ENCODE measurements at regions not wholly inside any gene's neighbourhood (a gene's known extent, or its start where the extent isn't known, plus 50 kb on each side); places are given as distances from the start of the nearest gene placed in this dataset.

GRCh38 chr6:126747728-126748540, 370.5 kb upstream of the RSPO3 start:
- peak; percentile 68 for DNase-seq (ENCODE audit: low read depth)

DNA sequence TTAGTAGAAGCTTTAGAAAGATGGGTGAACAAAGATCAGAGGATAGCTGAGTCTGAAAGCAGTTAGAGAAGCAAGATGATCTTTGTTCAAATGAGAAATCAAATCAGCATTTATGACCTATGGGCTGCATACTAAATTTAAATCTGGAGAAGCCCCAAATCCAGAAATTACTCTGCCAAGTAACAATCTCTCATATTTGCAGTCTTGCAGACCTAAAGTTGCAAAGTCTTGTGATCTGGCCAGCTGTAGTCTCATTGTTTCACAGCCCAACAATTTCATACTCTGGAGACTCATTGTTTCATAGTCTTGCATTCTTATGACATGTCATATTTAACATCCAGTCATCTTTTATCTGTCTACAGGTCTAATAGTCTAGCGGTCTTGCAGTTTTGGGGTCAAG, 364.9 kb upstream of the RSPO3 start:
- DNase-seq (ENCODE audit: low read depth) = peak; percentile 28

GRCh38 chr6:126761854-126762253, 356.6 kb upstream of the RSPO3 start:
- no peak for DNase-seq (ENCODE audit: low read depth)

GRCh38 chr6:126764104-126764503, 354.4 kb upstream of the RSPO3 start:
- DNase-seq (ENCODE audit: low read depth) = no peak

GRCh38 chr6:126764671-126765070, 353.8 kb upstream of the RSPO3 start:
- no peak for DNase-seq (ENCODE audit: low read depth)

GRCh38 chr6:126766820-126767219, 351.7 kb upstream of the RSPO3 start:
- DNase-seq (ENCODE audit: low read depth) = no peak

- DNase-seq (ENCODE audit: low read depth) = no peak
Measured at GRCh38 chr6:126767711-126768110, 350.8 kb upstream of the RSPO3 start.

DNA sequence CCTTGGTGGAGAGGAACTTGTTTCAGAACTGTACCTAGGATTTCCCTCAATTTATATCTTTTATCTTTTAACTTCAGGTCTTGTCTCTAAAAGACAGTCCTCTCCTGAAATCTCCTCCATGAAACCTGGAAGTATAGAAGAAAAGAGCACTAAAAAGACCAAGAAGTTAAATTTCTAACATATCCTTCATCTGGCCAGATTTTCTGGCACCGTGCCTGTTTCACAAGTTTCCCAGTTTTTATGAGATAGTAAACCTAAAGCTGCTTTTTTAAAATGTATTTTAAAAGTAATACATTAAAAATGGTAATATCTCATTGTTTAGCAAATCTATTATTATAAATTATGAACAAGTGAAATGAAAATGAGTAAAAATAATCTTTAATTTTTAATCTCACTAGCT, 348.3 kb upstream of the RSPO3 start:
- DNase-seq (ENCODE audit: low read depth) = no peak

DNA sequence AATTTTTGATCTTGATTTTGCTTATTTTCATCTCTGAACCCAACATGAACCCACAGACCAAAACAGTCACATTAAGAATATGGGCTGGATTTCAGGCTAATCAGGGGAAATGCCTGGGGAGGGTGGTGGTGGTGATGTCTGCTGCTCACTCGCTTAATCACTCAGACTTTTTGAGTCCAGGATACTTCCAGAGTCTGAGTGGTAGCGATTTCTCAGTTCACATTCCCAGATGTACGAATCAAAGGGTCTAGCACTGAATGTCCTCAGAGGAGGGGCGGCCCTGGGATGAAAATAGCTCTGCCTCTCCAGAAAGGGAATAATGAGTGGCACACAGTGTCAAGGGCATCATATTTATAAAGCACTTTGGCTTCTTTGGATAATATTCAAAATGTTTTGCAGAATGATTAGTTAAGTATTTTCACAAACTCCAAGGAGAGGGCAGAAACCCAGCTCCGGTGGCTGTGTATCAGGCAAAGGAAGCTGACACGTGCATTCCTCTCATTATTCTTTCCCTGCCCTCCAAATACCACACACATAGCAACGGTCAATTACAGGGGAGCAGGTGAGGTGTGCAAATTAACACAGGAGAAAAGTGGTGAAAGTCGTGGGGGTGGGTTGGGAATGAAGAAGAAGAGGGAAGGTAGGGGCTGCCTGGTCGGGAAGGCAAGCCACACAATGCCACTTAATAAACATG, 345.2 kb upstream of the RSPO3 start:
- no peak for DNase-seq (ENCODE audit: low read depth)

DNA sequence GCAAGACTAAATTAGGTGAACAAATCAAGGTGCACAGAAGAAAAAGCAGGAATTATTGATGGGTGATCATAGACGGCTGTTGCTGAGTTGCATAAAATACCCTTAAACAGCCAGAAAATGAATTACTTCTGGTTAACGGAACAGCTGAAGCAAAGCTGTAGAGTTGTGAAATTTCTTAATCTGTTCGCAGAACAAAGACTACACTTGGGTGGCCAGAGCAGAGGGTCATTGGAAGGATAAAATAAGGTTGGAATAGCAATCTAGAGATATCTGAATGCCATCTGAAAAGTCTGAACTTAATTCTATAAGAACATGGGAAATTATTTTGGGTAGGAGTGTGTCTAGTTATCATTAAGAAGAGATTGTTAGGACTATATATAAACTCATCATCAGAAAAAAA, 339.1 kb upstream of the RSPO3 start:
- DNase-seq (ENCODE audit: low read depth) = no peak

DNA sequence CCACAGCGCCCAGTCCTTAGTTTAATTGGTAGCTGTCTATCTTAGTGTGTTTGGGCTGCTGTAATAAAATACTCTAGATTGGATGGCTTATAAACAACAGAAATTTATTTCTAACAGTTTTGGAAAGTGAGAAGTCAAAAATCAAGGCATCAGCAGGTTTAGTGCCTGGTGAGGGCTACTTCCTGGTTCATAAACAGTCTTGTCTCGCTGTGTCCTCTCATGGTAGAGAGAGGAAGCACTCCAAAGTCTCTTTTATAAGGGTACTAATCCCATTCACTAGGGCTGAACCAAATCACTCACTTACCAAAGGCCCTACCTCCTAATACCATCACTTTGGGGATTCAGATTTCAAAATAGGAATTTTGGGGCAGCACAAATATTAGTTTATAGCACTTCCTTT, 336.9 kb upstream of the RSPO3 start:
- no peak for DNase-seq (ENCODE audit: low read depth)

- no peak for DNase-seq (ENCODE audit: low read depth)
Measured at GRCh38 chr6:126784161-126784790, 334.2 kb upstream of the RSPO3 start.

DNA sequence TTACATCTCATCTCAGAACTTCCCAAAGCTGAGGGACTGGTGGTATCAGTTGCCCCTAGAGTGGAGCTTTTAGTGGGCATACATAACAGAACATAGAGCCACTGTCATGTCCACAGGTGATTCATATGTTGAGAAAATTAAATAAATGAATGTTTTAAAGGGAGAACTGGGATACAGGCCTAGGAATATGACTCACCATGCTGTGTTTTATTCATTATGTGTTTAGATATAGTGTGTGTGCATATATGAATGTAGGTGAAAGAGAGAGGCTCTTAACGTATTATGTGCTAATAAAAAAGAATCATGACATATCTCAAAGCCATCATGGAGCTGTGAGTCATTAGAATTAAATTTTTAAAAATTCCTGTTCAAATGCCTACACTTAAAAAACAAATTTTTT, 332.2 kb upstream of the RSPO3 start:
- no peak for DNase-seq (ENCODE audit: low read depth)

GRCh38 chr6:126787635-126788034, 330.8 kb upstream of the RSPO3 start:
- DNase-seq (ENCODE audit: low read depth) = no peak

GRCh38 chr6:126788861-126789365, 329.6 kb upstream of the RSPO3 start:
- DNase-seq (ENCODE audit: low read depth) = no peak

- DNase-seq (ENCODE audit: low read depth) = no peak
Measured at GRCh38 chr6:126792340-126793085, 326.0 kb upstream of the RSPO3 start.

- no peak for DNase-seq (ENCODE audit: low read depth)
Measured at GRCh38 chr6:126795161-126795560, 323.3 kb upstream of the RSPO3 start.

DNA sequence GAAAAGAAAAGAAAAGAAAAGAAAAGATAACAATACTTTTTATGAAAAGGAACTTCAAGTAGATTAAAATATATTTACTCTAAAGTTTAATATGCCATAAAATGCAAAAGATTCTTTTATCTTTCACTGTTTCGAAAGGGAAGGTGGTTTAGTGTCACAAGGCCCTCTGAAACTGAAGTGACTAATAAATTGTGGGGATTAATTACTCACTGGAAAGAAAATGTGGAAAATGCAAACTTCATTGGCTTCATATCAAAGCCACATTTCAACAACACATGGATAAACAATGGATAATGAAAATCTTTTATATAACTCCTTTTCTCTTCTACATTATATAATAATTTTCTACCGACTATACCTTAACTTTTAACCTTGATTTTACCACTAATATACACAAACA, 320.5 kb upstream of the RSPO3 start:
- DNase-seq (ENCODE audit: low read depth) = no peak

DNA sequence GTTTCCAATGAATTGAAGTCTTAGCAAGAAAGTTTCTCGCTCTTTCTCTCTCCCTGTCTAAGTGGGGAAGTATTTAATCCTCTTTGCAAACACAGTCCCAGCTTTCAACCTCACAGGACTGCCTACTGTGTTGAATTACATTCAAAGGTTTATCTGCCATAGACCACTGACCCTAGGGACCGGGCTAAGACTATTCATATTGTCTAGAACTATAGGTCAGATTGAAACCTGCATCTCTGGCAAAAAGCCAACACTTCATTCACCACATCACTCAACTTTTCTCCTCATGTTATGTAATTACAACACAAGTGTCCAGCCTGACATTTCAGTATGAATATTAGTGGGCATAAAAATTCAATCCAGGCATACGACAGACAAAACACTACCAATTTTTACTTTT, 314.7 kb upstream of the RSPO3 start:
- no peak for DNase-seq (ENCODE audit: low read depth)

- peak; percentile 42 for DNase-seq (ENCODE audit: low read depth)
Measured at GRCh38 chr6:126804332-126805064, 314.0 kb upstream of the RSPO3 start.

GRCh38 chr6:126805861-126806260, 312.6 kb upstream of the RSPO3 start:
- no peak for DNase-seq (ENCODE audit: low read depth)

GRCh38 chr6:126807876-126808275, 310.6 kb upstream of the RSPO3 start:
- DNase-seq (ENCODE audit: low read depth) = no peak
